GM18870 (cell line): ENCODE measurements at regions not wholly inside any gene's neighbourhood (a gene's known extent, or its start where the extent isn't known, plus 50 kb on each side); places are given as distances from the start of the nearest gene placed in this dataset.

ENCODE experiments used
- ATAC-seq: cut with Tn5 transposase; IDR thresholded peaks from one replicate; pipeline ENCODE4 v1.9.1; 2021; ENCODE audit warnings: moderate library complexity; ENCODE audit not compliant: unreplicated experiment

DNA sequence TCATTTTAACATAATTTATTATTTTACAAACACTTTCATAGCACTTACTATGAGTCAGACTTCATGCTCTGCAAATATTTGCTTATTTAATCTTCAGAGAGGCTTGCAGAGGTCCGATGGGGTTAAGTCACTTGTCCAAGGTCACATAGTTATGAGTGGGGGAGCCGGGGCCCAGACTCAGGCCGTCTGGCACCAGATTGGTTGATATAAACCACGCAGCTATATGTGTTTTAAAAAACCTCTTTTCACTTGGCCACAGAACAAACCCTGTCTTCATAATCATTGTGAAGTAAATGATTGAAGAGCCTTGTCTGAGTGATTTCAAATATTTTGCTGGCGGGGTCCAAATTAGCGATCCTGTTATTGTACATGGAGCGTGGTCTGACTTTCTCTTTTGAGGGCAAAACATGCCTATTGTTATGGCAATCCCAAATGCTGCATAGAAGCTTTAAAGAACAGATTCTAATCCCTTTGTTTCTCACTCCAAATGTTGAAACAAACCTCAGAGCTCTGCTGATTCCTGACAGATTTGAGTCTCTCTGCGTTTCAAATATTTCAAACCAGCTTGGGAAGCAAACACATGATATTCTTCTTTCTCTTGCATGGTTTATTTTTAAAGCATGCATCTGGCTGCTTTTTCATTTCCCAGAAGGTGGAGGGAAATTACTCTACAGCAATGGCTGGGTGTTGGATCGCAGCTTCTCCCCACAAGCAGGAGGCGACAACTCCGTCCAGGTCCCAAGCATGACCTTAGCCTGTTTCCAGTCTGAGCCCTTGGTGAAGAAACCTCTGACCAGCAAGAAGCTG lies 142.4 kb downstream of the DDX1 start:
- no peak for ATAC-seq

DNA sequence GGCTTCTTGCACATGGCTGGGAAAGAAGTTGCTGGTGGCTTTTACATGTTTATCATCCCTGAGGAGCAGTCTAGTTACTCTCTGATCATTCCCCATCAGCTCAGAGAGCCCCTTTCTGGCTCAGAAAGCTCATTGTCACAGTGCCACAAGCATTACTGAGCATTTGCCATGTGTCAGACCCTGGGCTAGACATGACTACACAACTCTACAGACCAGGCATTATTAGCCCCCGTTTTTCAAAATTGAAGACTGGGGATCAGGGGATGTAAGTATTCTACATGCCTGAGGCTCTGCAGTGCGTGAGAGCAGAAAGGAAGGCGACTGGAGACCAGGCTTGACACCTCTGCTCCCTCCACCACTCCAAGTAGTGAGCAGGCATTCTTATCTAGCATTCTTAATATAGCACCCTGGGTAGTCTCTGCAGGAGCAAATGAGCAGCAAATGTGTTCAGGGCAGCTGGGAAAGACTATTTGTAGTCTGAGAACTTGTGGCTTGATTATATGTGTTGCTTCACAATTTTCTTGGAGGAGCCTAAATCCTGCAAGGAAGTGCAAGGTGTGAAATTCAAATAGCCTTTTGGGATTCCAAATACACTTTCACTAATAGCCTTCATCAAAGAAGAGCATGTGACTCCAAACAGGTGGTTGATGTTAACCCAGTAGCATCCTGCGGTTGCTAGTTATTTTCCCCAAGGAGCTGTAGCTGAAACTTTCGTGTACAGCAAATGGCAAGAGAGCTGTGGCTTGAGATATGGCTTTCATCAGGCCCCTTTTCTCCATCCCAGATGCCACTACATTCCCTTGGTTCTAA lies 143.2 kb downstream of the DDX1 start:
- no peak for ATAC-seq

- no peak for ATAC-seq
Observed at GRCh38 chr2:15735484-15736326, 144.0 kb downstream of the DDX1 start.

DNA sequence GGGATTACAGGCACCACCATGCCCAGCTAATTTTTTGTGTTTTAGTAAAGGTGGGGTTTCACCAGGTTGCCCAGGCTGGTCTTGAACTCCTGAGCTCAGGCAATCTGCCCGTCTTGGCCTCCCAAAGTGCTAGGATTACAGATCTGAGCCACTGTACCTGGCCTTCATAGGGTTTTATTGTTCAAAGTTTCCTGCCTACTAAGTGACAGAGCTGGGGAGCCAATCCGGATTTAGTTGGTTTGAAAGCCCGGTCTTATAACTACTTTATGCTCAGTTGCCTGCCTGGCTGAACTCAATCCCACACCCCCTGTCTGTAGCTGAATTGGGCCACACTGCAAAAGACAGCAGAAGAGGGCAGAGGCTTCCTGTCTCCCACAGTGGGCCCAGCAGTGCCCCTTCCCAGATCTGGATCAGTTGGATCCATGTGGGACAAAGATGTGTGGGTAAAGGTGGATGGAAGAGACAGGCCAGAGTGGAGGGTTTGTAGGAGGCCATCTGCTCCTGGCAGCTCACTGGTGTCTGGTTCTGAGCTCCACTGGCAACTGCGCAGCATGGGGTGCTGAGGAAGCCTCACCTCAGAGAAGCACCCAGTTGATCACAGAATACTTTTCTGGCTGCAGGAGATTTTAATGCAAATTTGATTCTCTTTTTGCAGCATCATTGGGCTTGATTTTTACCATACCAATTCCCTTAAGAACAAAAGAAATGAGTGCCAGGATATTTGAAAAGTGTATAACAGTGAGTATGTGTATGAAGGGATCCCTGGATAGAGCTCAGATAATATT lies 144.9 kb downstream of the DDX1 start:
- no peak for ATAC-seq

DNA sequence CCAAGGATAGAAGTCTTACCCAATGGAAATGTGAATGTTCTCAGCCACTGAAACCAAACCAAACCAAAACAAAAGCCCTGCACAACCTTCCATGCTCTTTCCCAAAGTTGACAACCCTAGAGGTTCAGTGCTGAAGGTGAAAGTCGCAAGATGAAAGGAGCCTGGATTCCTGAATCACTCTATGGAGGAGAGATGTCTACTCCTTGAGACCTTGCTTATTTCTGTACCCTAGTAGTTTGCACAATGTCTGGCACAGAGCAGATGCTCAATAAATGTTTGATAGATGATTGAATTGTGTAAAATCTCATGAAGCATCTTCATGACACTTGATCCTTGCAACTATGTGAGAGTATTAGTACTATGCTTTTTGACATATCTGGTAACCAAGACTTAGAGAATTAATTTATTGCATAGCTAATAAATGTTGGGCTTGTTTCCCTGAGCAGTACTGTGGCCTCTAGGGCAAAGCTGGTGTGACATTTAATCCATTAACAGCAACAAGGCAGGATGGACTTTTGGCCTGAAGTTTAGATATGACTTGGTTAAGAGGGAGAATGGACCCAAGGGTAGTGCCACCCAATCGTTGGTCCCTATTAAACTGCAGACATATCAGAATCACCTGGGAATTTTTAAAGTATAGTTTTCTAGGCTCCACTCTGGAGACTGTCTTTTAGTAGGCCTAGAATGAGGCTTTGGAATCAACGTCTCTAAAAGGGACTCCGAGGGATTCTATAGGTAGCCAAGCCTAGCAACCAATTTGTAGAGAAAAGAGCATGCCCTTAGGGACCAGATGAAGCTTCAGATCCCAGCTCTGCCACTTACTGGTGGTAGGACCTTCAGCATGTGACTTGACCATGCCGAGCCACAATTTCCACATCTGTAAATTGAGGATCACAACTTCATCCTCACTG lies 145.9 kb downstream of the DDX1 start:
- ATAC-seq: no peak

- ATAC-seq: no peak
Observed at GRCh38 chr2:15738225-15738546, 146.5 kb downstream of the DDX1 start.

GRCh38 chr2:15738943-15739342 lies 147.3 kb downstream of the DDX1 start:
- ATAC-seq: no peak

GRCh38 chr2:15744820-15745219 lies 153.2 kb downstream of the DDX1 start:
- no peak for ATAC-seq

- ATAC-seq: no peak
Observed at GRCh38 chr2:15745350-15745749, 153.7 kb downstream of the DDX1 start.

DNA sequence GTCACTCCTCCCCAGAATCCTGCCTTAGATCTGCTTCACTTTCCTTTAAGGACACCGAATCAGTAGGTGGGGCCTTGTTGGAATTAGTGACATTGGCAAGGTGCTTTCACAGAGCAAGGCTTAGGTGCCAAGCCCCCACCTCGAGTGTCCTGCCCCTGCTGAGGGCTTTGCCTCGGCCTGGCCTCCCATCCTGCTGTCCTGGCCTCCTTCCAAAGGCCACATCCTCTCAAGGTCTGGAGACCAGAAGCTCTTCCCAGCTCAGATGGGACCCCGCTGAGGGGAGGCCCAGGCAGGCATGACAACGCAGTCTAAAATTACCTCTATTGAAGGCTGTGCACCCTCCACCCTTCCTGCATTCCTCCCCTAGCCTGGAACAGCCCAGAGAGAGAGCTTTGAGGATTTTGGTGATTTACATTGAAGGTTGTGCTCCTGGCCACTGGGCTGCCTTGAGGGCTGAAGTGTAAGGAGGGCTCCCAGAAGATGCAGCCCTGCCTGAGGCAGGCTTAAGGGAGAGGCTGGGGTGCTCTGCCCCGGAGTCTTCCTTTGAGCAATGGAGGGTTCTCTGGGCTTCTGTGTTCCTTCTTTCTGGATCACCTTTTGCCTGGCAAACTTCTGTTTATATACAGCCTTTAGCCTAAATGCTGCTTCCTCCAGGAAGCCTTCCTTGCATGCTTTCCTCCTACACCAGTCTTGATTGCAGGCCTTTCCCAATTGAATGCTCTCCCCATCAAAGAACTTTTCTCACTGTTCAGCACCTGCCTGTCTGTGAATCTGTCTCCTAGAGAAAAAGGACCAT lies 154.4 kb downstream of the DDX1 start:
- no peak for ATAC-seq

DNA sequence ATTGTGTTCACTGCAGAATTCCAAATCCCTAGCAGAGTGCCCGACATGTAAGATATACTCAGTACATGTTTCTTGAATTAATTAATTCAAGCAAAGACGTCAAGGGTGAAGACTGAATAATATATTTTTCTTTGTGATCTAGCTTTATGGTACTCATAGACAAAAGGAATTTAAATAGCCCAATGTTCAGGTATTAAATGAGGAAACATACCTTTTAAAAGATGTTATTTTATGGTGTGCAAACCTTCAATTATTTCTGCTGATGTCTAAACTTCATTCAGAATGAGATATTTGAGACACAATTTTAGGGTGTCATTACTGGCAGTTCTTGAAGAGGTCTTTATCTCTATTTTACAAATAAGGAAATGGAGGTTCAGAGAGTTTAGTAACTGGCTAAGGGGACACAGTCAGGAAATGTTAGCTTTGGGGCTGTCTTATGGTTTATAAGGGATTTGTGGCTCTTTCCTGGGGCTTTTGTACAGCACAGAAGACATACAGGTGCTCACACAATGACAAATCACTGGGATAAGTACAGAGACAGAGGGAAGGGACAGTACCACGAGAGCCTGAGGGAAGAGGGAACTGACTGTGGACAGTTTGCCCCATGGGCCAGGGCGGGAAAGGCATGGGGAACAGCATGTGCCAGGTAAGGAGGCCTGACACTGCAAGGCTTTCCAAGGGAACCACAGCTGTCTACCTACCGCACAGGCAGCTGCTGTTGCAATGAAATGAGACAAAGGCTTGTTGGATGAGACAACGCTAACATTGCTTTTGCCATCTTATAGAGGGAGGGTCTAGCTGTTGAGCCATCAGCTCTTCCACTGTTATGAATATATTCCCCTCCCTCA lies 155.3 kb downstream of the DDX1 start:
- no peak for ATAC-seq

GRCh38 chr2:15747603-15748471 lies 156.2 kb downstream of the DDX1 start:
- ATAC-seq: no peak

- ATAC-seq: no peak
Observed at GRCh38 chr2:15748736-15749323, 157.2 kb downstream of the DDX1 start.

GRCh38 chr2:15749460-15750432 lies 158.1 kb downstream of the DDX1 start:
- ATAC-seq: no peak

- ATAC-seq: no peak
Observed at GRCh38 chr2:15750433-15750814, 158.8 kb downstream of the DDX1 start.
